M059J (cell line): ENCODE measurements at regions not wholly inside any gene's neighbourhood (a gene's known extent, or its start where the extent isn't known, plus 50 kb on each side); places are given as distances from the start of the nearest gene placed in this dataset.

ENCODE experiments used
- DNase-seq: peaks from one replicate; pipeline ENCODE4 v3.0.0-alpha.2; 2012; ENCODE audit warnings: low read depth

DNA sequence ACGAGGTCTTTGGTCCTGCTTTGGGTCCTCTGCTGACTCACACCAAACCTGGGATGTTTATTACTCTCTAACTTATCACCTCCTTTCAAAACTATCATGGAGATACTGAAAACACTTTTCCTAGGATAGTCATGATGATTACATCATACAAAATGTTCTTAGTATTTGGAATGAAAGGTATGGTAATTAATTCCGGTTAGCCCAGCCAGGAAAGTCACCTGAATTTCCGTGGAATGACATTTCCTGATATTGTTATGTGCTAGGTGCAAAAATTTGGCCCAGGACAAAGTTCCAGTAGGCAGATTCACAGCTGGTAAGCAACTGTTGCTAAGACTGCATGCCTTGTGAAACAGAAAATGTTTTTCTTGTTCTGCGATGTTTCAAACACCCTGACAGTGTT lies 203.4 kb downstream of the ZNF648 start:
- DNase-seq, result no peak
